ENCODE measurements at regions not wholly inside any gene's neighbourhood (a gene's known extent, or its start where the extent isn't known, plus 50 kb on each side); places are given as distances from the start of the nearest gene placed in this dataset.

GRCh38 chr3:107260207-107260606 is 117.0 kb upstream of the CCDC54 start:
- TF ChIP-seq CTCF (IDR thresholded peaks at IDR 0.05), result no peak
- TF ChIP-seq POLR2A (IDR thresholded peaks at IDR 0.05; ENCODE audit: low read depth), result no peak

All from esophagus muscularis mucosa (tissue), 3 donors.